NCI-H69 (cell line): ENCODE measurements at regions not wholly inside any gene's neighbourhood (a gene's known extent, or its start where the extent isn't known, plus 50 kb on each side); places are given as distances from the start of the nearest gene placed in this dataset.

ENCODE experiments used
- DNase-seq: peaks from one replicate; lab custom pipeline; 2025; lab: John Stamatoyannopoulos, UW

- DNase-seq, result no peak
Measured at GRCh38 chr21:27639286-27639685, 672.4 kb upstream of the ADAMTS5 start.

GRCh38 chr21:27636656-27637055, 669.8 kb upstream of the ADAMTS5 start:
- no peak for DNase-seq

- no peak for DNase-seq
Measured at GRCh38 chr21:27633631-27634030, 666.7 kb upstream of the ADAMTS5 start.

- DNase-seq, result no peak
Measured at GRCh38 chr21:27631471-27631870, 664.6 kb upstream of the ADAMTS5 start.

GRCh38 chr21:27622631-27623030, 655.7 kb upstream of the ADAMTS5 start:
- no peak for DNase-seq

- DNase-seq, result no peak
Measured at GRCh38 chr21:27614231-27614630, 647.3 kb upstream of the ADAMTS5 start.

GRCh38 chr21:27606422-27606821, 639.5 kb upstream of the ADAMTS5 start:
- DNase-seq, result no peak

- no peak for DNase-seq
Measured at GRCh38 chr21:27596196-27596595, 629.3 kb upstream of the ADAMTS5 start.

- DNase-seq, result no peak
Measured at GRCh38 chr21:27595716-27596115, 628.8 kb upstream of the ADAMTS5 start.

GRCh38 chr21:27590271-27590670, 623.4 kb upstream of the ADAMTS5 start:
- DNase-seq, result no peak

- DNase-seq, result no peak
Measured at GRCh38 chr21:27589781-27590180, 622.9 kb upstream of the ADAMTS5 start.

- no peak for DNase-seq
Measured at GRCh38 chr21:27586986-27587385, 620.1 kb upstream of the ADAMTS5 start.

GRCh38 chr21:27586326-27586725, 619.4 kb upstream of the ADAMTS5 start:
- DNase-seq, result no peak

- DNase-seq, result no peak
Measured at GRCh38 chr21:27584256-27584655, 617.4 kb upstream of the ADAMTS5 start.

GRCh38 chr21:27582948-27583430, 616.1 kb upstream of the ADAMTS5 start:
- no peak for DNase-seq

- DNase-seq, result no peak
Measured at GRCh38 chr21:27582246-27582947, 615.5 kb upstream of the ADAMTS5 start.

- no peak for DNase-seq
Measured at GRCh38 chr21:27581168-27581567, 614.3 kb upstream of the ADAMTS5 start.

- no peak for DNase-seq
Measured at GRCh38 chr21:27580276-27580675, 613.4 kb upstream of the ADAMTS5 start.

- DNase-seq, result no peak
Measured at GRCh38 chr21:27578741-27579265, 611.9 kb upstream of the ADAMTS5 start.

- DNase-seq, result no peak
Measured at GRCh38 chr21:27572696-27573095, 605.8 kb upstream of the ADAMTS5 start.

GRCh38 chr21:27571706-27572105, 604.8 kb upstream of the ADAMTS5 start:
- no peak for DNase-seq

- no peak for DNase-seq
Measured at GRCh38 chr21:27570306-27570868, 603.5 kb upstream of the ADAMTS5 start.

GRCh38 chr21:27569831-27570230, 602.9 kb upstream of the ADAMTS5 start:
- DNase-seq, result no peak

- DNase-seq, result no peak
Measured at GRCh38 chr21:27569091-27569490, 602.2 kb upstream of the ADAMTS5 start.
